Amniotic stem cell (primary cell): ENCODE measurements at regions not wholly inside any gene's neighbourhood (a gene's known extent, or its start where the extent isn't known, plus 50 kb on each side); places are given as distances from the start of the nearest gene placed in this dataset.
"Not testable (repeated sequence)": the region's sequence is repeated elsewhere in the genome, so short reads cannot be mapped to it uniquely, and the experiment has no call there.

Experiments
- DNase-seq: peaks from one replicate; lab custom pipeline; 2025; lab: John Stamatoyannopoulos, UW

- no peak for DNase-seq
Measured at GRCh38 chr4:186775902-186776301, 52.2 kb upstream of the FAT1 start.

- DNase-seq, result no peak
Measured at GRCh38 chr4:186778134-186778533, 54.5 kb upstream of the FAT1 start.

- no peak for DNase-seq
Measured at GRCh38 chr4:186780291-186781031, 56.8 kb upstream of the FAT1 start.

GRCh38 chr4:186781032-186781917, 57.6 kb upstream of the FAT1 start:
- no peak for DNase-seq

- no peak for DNase-seq
Measured at GRCh38 chr4:186782302-186782701, 58.6 kb upstream of the FAT1 start.

- no peak for DNase-seq
Measured at GRCh38 chr4:186787536-186787935, 63.9 kb upstream of the FAT1 start.

- no peak for DNase-seq
Measured at GRCh38 chr4:186789651-186790050, 66.0 kb upstream of the FAT1 start.

- DNase-seq, result no peak
Measured at GRCh38 chr4:186790630-186791029, 67.0 kb upstream of the FAT1 start.

GRCh38 chr4:186792728-186793366, 69.2 kb upstream of the FAT1 start:
- no peak for DNase-seq

GRCh38 chr4:186798951-186799659, 75.4 kb upstream of the FAT1 start:
- no peak for DNase-seq

GRCh38 chr4:186805020-186805820, 81.6 kb upstream of the FAT1 start:
- DNase-seq, result no peak

GRCh38 chr4:186805917-186806316, 82.3 kb upstream of the FAT1 start:
- not testable (repeated sequence) for DNase-seq

- DNase-seq, result no peak
Measured at GRCh38 chr4:186806679-186807421, 83.2 kb upstream of the FAT1 start.

GRCh38 chr4:186807808-186808629, 84.4 kb upstream of the FAT1 start:
- DNase-seq, result no peak

- DNase-seq, result peak; percentile 69
Measured at GRCh38 chr4:186808630-186809018, 85.0 kb upstream of the FAT1 start.

GRCh38 chr4:186809070-186809469, 85.4 kb upstream of the FAT1 start:
- DNase-seq, result no peak

- no peak for DNase-seq
Measured at GRCh38 chr4:186810613-186811150, 87.0 kb upstream of the FAT1 start.

GRCh38 chr4:186812592-186812991, 88.9 kb upstream of the FAT1 start:
- no peak for DNase-seq

GRCh38 chr4:186813377-186814068, 89.9 kb upstream of the FAT1 start:
- DNase-seq, result no peak
